Stomach (tissue), 4 donors: ENCODE measurements at regions not wholly inside any gene's neighbourhood (a gene's known extent, or its start where the extent isn't known, plus 50 kb on each side); places are given as distances from the start of the nearest gene placed in this dataset.

Experiments
- POLR2A ChIP-seq, 4 donors: fragments of 450-650 bp; IDR thresholded peaks; one replicate each; pipeline ENCODE4 v1.6.1; 2016; ENCODE audit warnings: antibody characterized with exemption in 4 of 4, control low read depth in 2 of 4, mild to moderate bottlenecking in 1 of 4, moderate library complexity in 1 of 4
- POLR2AphosphoS5 ChIP-seq, 3 donors: sonication (generic); formaldehyde crosslinking; IDR thresholded peaks; one replicate each; pipeline ENCODE4 v1.6.1; 2016; ENCODE audit warnings: antibody characterized with exemption in 3 of 3
- TF ChIP-seq, protein P1 (sequence below), 7 experiments: fragments of 450-650 bp in 4 of 7; fragments of 200-600 bp in 3 of 7; sonication (generic) in 3 of 7; IDR thresholded peaks; one replicate each; pipeline ENCODE4 v1.5.1; 2016 to 2019; ENCODE audit warnings: antibody characterized with exemption in 7 of 7, control low read depth in 2 of 7, mild to moderate bottlenecking in 1 of 7

DNA sequence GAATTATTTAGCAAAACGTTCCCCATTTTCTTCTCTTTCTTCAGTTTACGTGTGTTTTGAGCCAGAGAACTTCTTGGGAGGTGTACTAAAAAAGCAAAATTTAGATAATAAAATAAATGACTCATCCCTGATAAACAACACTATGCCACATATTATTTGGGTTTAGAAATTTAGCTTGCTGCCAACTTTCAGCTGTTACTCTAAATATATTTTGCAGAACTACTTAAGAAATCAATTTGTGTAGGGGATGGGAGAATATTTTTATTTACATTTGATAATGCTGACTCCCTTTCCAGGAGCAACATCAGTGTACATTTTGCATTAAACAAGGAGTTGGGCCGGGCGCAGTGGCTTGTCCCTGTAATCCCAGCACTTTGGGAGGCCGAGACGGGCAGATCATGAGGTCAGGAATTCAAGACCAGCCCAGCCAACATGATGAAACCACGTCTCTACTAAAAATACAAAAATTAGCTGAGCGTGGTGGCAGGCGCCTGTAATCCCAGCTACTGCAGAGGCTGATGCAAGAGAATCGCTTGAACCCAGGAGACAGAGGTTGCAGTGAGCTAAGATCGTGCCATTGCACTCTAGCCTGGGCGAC lies 151.4 kb upstream of the ZRANB2 start:
- TF ChIP-seq, protein P1, sequence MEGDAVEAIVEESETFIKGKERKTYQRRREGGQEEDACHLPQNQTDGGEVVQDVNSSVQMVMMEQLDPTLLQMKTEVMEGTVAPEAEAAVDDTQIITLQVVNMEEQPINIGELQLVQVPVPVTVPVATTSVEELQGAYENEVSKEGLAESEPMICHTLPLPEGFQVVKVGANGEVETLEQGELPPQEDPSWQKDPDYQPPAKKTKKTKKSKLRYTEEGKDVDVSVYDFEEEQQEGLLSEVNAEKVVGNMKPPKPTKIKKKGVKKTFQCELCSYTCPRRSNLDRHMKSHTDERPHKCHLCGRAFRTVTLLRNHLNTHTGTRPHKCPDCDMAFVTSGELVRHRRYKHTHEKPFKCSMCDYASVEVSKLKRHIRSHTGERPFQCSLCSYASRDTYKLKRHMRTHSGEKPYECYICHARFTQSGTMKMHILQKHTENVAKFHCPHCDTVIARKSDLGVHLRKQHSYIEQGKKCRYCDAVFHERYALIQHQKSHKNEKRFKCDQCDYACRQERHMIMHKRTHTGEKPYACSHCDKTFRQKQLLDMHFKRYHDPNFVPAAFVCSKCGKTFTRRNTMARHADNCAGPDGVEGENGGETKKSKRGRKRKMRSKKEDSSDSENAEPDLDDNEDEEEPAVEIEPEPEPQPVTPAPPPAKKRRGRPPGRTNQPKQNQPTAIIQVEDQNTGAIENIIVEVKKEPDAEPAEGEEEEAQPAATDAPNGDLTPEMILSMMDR (IDR thresholded peaks at IDR 0.05): no peak
- no peak for TF ChIP-seq POLR2A (IDR thresholded peaks at IDR 0.05)
- TF ChIP-seq POLR2AphosphoS5 (IDR thresholded peaks at IDR 0.05): no peak
